Progenitor cell of endocrine pancreas (in vitro differentiated cells): ENCODE measurements at regions not wholly inside any gene's neighbourhood (a gene's known extent, or its start where the extent isn't known, plus 50 kb on each side); places are given as distances from the start of the nearest gene placed in this dataset.
A peak's percentile ranks its signal among the peaks of the same experiment; 100 is the strongest.

Experiments used
- DNase-seq: peaks from one replicate; pipeline ENCODE4 v3.0.0; 2021; ENCODE audit warnings: low spot score; ENCODE audit not compliant: unreplicated experiment
- H3K27ac Mint-ChIP-seq: 2 replicates; pipeline ENCODE4 v1.8.0; 2021; ENCODE audit warnings: mild to moderate bottlenecking, moderate library complexity, mixed read lengths
- H3K27me3 Mint-ChIP-seq: 2 replicates; pipeline ENCODE4 v1.8.0; 2021; ENCODE audit warnings: mixed read lengths
- H3K36me3 Mint-ChIP-seq: 2 replicates; pipeline ENCODE4 v1.8.0; 2022; ENCODE audit warnings: mixed read lengths; ENCODE audit not compliant: insufficient read depth
- H3K4me1 Mint-ChIP-seq: 2 replicates; pipeline ENCODE4 v1.8.0; 2021; ENCODE audit warnings: low read depth, mixed read lengths
- H3K4me3 Mint-ChIP-seq: 2 replicates; pipeline ENCODE4 v1.8.0; 2021; ENCODE audit warnings: low read depth, mild to moderate bottlenecking, moderate library complexity, mixed read lengths
- H3K9me3 Mint-ChIP-seq: 2 replicates; pipeline ENCODE4 v1.8.0; 2021; ENCODE audit warnings: low read depth, mixed read lengths
- CTCF ChIP-seq: fragments of 200-600 bp; sonication (generic); IDR thresholded peaks from one replicate; pipeline ENCODE4 v1.5.0; 2021; ENCODE audit warnings: antibody characterized with exemption, mild to moderate bottlenecking; ENCODE audit not compliant: unreplicated experiment

GRCh38 chr7:137172105-137172590, 171.4 kb downstream of the PTN start:
- no peak for DNase-seq
- Mint-ChIP-seq H3K27ac (no peak overlapping the region), H3K27me3 (no peaks in the 10 kb centered on the region), H3K9me3 (peaks cover 6% of the 10 kb centered on the region), H3K4me3 (no peak overlapping the region), H3K4me1 (no peaks in the 10 kb centered on the region), H3K36me3 (no peaks in the 10 kb centered on the region)
- no peak for TF ChIP-seq CTCF

GRCh38 chr7:137169282-137169698, 174.2 kb downstream of the PTN start:
- DNase-seq = peak; percentile 34
- peak; percentile 74 for TF ChIP-seq CTCF

DNA sequence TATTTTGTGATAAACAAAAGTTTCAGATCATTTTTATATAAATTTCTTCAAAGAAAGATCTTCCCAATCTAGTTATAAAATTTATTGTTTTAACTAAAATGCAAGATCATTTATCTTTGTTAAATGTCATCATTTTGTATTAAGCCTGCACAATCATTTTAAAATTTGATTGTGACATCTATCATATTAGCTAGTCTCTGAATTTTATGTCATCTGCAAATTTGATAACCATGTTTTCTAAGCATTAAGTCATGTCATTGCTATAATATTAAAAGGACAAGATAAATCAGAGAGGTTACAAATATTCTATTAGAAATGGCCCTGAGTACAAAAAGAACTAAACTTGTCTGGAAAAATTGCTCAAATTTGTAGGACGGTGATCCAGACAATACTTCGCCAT, 175.9 kb downstream of the PTN start:
- no peak overlapping the region for H3K27ac Mint-ChIP-seq
- H3K27me3 Mint-ChIP-seq = no peaks in the 10 kb centered on the region
- no peak for DNase-seq
- no peak for TF ChIP-seq CTCF
- no peaks in the 10 kb centered on the region for H3K4me1 Mint-ChIP-seq
- no peaks in the 10 kb centered on the region for H3K9me3 Mint-ChIP-seq
- H3K36me3 Mint-ChIP-seq = no peaks in the 10 kb centered on the region
- no peak overlapping the region for H3K4me3 Mint-ChIP-seq

More at GRCh38 chr7:137169282-137169698, 174.2 kb downstream of the PTN start:
- H3K9me3 Mint-ChIP-seq = no peaks in the 10 kb centered on the region
- H3K27me3 Mint-ChIP-seq = no peaks in the 10 kb centered on the region
- H3K4me1 Mint-ChIP-seq = no peaks in the 10 kb centered on the region
- no peak overlapping the region for H3K27ac Mint-ChIP-seq
- H3K36me3 Mint-ChIP-seq = no peaks in the 10 kb centered on the region
- no peak overlapping the region for H3K4me3 Mint-ChIP-seq

DNA sequence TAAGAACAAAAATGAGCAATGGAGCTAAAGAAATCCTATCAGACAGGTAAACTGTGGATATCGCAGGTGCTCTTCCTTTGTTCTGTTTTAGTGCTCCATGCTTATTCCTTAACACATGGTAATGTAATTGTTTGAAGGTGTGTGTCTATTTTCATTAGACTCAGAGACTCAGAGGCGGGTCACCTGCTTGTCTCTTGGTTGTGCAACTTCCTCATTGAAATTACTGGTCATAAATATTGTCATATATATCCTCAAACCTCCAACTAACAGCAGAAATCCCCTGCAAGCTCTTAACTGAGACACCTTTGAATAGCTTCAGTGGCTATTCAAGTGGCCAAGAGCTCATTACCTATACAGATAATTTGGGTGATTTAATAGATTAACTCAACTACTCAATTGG, 177.2 kb downstream of the PTN start:
- TF ChIP-seq CTCF = no peak

DNA sequence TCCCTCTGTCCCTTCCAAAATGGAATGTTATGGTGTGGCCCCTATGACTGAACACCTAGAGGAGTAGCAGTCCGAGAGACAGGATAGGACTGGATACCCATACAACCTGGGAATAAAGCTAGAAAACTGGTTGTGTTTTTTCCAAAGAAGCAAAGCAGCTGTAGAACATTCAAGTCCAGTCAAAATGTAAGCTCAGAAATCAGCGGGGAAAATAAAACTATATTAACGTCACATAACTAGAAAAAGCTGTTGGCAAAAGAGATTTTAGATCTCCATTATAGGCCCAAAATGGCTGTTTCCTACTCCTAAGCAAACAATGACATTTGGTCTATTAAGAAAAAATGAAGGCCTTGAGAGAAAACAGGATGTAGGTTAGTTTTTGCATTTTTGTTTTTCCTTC, 177.7 kb downstream of the PTN start:
- Mint-ChIP-seq H3K36me3 (no peaks in the 10 kb centered on the region), H3K9me3 (no peaks in the 10 kb centered on the region), H3K27me3 (no peaks in the 10 kb centered on the region), H3K4me1 (peaks cover 4% of the 10 kb centered on the region), H3K27ac (no peak overlapping the region), H3K4me3 (no peak overlapping the region)
- no peak for TF ChIP-seq CTCF
- no peak for DNase-seq

More for the DNA sequence above, 177.2 kb downstream of the PTN start:
- Mint-ChIP-seq H3K4me3 (no peak overlapping the region), H3K27ac (no peak overlapping the region), H3K36me3 (no peaks in the 10 kb centered on the region), H3K9me3 (no peaks in the 10 kb centered on the region), H3K27me3 (no peaks in the 10 kb centered on the region), H3K4me1 (no peaks in the 10 kb centered on the region)
- no peak for DNase-seq
